ENCODE measurements at regions not wholly inside any gene's neighbourhood (a gene's known extent, or its start where the extent isn't known, plus 50 kb on each side); places are given as distances from the start of the nearest gene placed in this dataset.

DNA sequence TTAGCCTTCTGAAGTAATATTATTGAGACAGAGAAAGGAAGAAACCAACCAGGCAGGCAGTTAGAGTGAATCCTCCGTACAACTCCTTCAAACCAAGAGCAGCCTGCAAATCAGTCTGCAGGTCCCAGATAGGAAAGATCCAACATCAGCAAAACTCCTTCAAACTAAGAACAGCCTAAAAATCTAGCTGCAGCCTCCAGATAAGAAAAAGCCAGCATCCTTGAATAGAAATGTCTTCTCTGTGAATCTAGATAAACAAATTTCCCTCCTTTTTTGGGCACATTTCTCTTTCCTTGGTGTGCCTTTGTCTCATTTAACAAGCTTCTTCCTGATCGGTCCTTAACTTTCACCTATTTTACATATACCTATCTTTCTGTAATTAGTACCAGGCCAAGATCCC lies 1004.6 kb upstream of the TMEFF2 start (continued):
- TF ChIP-seq, protein P1, sequence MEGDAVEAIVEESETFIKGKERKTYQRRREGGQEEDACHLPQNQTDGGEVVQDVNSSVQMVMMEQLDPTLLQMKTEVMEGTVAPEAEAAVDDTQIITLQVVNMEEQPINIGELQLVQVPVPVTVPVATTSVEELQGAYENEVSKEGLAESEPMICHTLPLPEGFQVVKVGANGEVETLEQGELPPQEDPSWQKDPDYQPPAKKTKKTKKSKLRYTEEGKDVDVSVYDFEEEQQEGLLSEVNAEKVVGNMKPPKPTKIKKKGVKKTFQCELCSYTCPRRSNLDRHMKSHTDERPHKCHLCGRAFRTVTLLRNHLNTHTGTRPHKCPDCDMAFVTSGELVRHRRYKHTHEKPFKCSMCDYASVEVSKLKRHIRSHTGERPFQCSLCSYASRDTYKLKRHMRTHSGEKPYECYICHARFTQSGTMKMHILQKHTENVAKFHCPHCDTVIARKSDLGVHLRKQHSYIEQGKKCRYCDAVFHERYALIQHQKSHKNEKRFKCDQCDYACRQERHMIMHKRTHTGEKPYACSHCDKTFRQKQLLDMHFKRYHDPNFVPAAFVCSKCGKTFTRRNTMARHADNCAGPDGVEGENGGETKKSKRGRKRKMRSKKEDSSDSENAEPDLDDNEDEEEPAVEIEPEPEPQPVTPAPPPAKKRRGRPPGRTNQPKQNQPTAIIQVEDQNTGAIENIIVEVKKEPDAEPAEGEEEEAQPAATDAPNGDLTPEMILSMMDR (IDR thresholded peaks at IDR 0.05; ENCODE audit: control extremely low read depth in 1 of 3, insufficient read depth in 1 of 3, low read depth in 1 of 3, low read length in 3 of 3) = no peak
- no peak for TF ChIP-seq EGR1 (IDR thresholded peaks at IDR 0.05; ENCODE audit: borderline replicate concordance, low read depth, low read length)
- TF ChIP-seq, protein P2, sequence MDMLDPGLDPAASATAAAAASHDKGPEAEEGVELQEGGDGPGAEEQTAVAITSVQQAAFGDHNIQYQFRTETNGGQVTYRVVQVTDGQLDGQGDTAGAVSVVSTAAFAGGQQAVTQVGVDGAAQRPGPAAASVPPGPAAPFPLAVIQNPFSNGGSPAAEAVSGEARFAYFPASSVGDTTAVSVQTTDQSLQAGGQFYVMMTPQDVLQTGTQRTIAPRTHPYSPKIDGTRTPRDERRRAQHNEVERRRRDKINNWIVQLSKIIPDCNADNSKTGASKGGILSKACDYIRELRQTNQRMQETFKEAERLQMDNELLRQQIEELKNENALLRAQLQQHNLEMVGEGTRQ (IDR thresholded peaks at IDR 0.05; ENCODE audit: low read length) = no peak
- no peak for TF ChIP-seq FOSL1 (IDR thresholded peaks at IDR 0.05; ENCODE audit: insufficient read depth, low read depth, low read length)
- TF ChIP-seq KDM5A (IDR thresholded peaks at IDR 0.05; ENCODE audit: low read length) = no peak
- no peak for TF ChIP-seq RAD21 (IDR thresholded peaks at IDR 0.05 in 1 of 2, conservative IDR thresholded peaks at IDR 0.05 in 1 of 2; ENCODE audit: low read depth in 2 of 2, low read length in 2 of 2)
